HepG2 (cell line): ENCODE measurements at regions not wholly inside any gene's neighbourhood (a gene's known extent, or its start where the extent isn't known, plus 50 kb on each side); places are given as distances from the start of the nearest gene placed in this dataset.

Experiments
- CBX2 ChIP-seq, 2 experiments: fragments of 200-600 bp in 1 of 2; sonication (generic); formaldehyde crosslinking in 1 of 2; IDR thresholded peaks; 2 replicates each; pipeline versions ENCODE4 v1.7.0 to v1.8.1; 2018 to 2022; ENCODE audit warnings: low read depth in 2 of 2, low read length in 1 of 2, mild to moderate bottlenecking in 1 of 2, missing genetic modification reagents in 1 of 2
- GATA4 ChIP-seq: sonication (generic); IDR thresholded peaks from 2 replicates; pipeline ENCODE4 v1.6.1; 2016; ENCODE audit warnings: antibody characterized with exemption, low read depth, borderline replicate concordance
- IKZF5 ChIP-seq: IDR thresholded peaks from 2 replicates; pipeline ENCODE4 v1.6.1; 2018; ENCODE audit warnings: missing genetic modification reagents, mild to moderate bottlenecking, missing compliant biosample characterization
- JUNB ChIP-seq: sonication (generic); formaldehyde crosslinking; IDR thresholded peaks from 2 replicates; pipeline ENCODE4 v1.8.0; 2022; ENCODE audit warnings: missing genetic modification reagents, mild to moderate bottlenecking, borderline replicate concordance
- MTF2 ChIP-seq: sonication (generic); formaldehyde crosslinking; IDR thresholded peaks from 2 replicates; pipeline ENCODE4 v1.5.0; 2020; ENCODE audit warnings: missing genetic modification reagents, borderline replicate concordance
- NFATC3 ChIP-seq: sonication (generic); formaldehyde crosslinking; IDR thresholded peaks from 2 replicates; pipeline ENCODE4 v1.5.1; 2020; ENCODE audit warnings: mild to moderate bottlenecking, missing genetic modification reagents
- PAX8 ChIP-seq: sonication (generic); formaldehyde crosslinking; IDR thresholded peaks from 2 replicates; pipeline ENCODE4 v1.8.0; 2022; ENCODE audit warnings: mild to moderate bottlenecking, missing genetic modification reagents, borderline replicate concordance
- PCBP1 ChIP-seq: fragments of 200-400 bp; formaldehyde crosslinking; IDR thresholded peaks from 2 replicates; pipeline ENCODE4 v1.6.1; 2017; ENCODE audit warnings: mild to moderate bottlenecking, low read depth, low read length, borderline replicate concordance
- POLR2AphosphoS5 ChIP-seq: IDR thresholded peaks from 2 replicates; pipeline ENCODE4 v1.6.1; 2012; ENCODE audit warnings: low read depth, low read length
- RXRA ChIP-seq: sonication (generic); formaldehyde crosslinking; IDR thresholded peaks from 2 replicates; pipeline ENCODE4 v1.5.1; 2020; ENCODE audit warnings: missing genetic modification reagents
- SOX6 ChIP-seq, 2 experiments: fragments of 450-650 bp in 1 of 2; sonication (generic) in 1 of 2; formaldehyde crosslinking in 1 of 2; IDR thresholded peaks; 2 replicates each; pipeline versions ENCODE4 v1.4.0 to v1.6.1; 2017 to 2020; ENCODE audit warnings: antibody characterized with exemption in 1 of 2, mild to moderate bottlenecking in 1 of 2, missing genetic modification reagents in 1 of 2
- TBP ChIP-seq: sonication (generic); formaldehyde crosslinking; IDR thresholded peaks from 2 replicates; pipeline ENCODE4 v1.5.0; 2020; ENCODE audit warnings: missing genetic modification reagents
- TEAD2 ChIP-seq: sonication (generic); formaldehyde crosslinking; IDR thresholded peaks from 2 replicates; pipeline ENCODE4 v1.9.0; 2021; ENCODE audit warnings: missing genetic modification reagents
- ZBTB42 ChIP-seq: sonication (generic); formaldehyde crosslinking; IDR thresholded peaks from 2 replicates; pipeline ENCODE4 v1.5.0; 2020; ENCODE audit warnings: mild to moderate bottlenecking, missing genetic modification reagents
- ZFP62 ChIP-seq: sonication (generic); formaldehyde crosslinking; IDR thresholded peaks from 2 replicates; pipeline ENCODE4 v1.4.0; 2020; ENCODE audit warnings: missing genetic modification reagents
- ZFP90 ChIP-seq: sonication (generic); formaldehyde crosslinking; IDR thresholded peaks from 2 replicates; pipeline ENCODE4 v1.8.0; 2022; ENCODE audit warnings: missing genetic modification reagents, mild to moderate bottlenecking, inconsistent platforms, borderline replicate concordance
- ZNF292 ChIP-seq: sonication (generic); formaldehyde crosslinking; IDR thresholded peaks from 2 replicates; pipeline ENCODE4 v1.8.1; 2022; ENCODE audit warnings: mild to moderate bottlenecking, low read depth, missing genetic modification reagents, borderline replicate concordance
- ZNF343 ChIP-seq: sonication (generic); formaldehyde crosslinking; IDR thresholded peaks from 2 replicates; pipeline ENCODE4 v1.4.0; 2020; ENCODE audit warnings: mild to moderate bottlenecking, missing genetic modification reagents
- ZNF446 ChIP-seq: sonication (generic); formaldehyde crosslinking; IDR thresholded peaks from 2 replicates; pipeline ENCODE4 v1.5.0; 2020; ENCODE audit warnings: mild to moderate bottlenecking, missing genetic modification reagents
- ZNF557 ChIP-seq: sonication (generic); formaldehyde crosslinking; IDR thresholded peaks from 2 replicates; pipeline ENCODE4 v1.4.0; 2020; ENCODE audit warnings: missing genetic modification reagents
- ZNF792 ChIP-seq: IDR thresholded peaks from 2 replicates; pipeline ENCODE4 v1.6.1; 2016
- ZSCAN12 ChIP-seq: sonication (generic); formaldehyde crosslinking; IDR thresholded peaks from 2 replicates; pipeline ENCODE4 v1.9.0; 2021; ENCODE audit warnings: mild to moderate bottlenecking, missing genetic modification reagents
- TF ChIP-seq, protein P1 (sequence below): sonication (generic); formaldehyde crosslinking; IDR thresholded peaks from 2 replicates; pipeline ENCODE4 v1.4.0; 2020; ENCODE audit warnings: missing genetic modification reagents
- TF ChIP-seq, protein P2 (sequence below): sonication (generic); formaldehyde crosslinking; IDR thresholded peaks from 2 replicates; pipeline ENCODE4 v1.8.0; 2022; ENCODE audit warnings: mild to moderate bottlenecking, missing genetic modification reagents, borderline replicate concordance
- TF ChIP-seq, protein P3 (sequence below): sonication (generic); formaldehyde crosslinking; IDR thresholded peaks from 2 replicates; pipeline ENCODE4 v1.4.0; 2020; ENCODE audit warnings: low read depth, mild to moderate bottlenecking, missing genetic modification reagents

GRCh38 chr10:78550716-78551115 lies 517.1 kb downstream of the RPS24 start (continued):
- TF ChIP-seq SOX6 (IDR thresholded peaks at IDR 0.05) (no peak), SOX6 (CRISPR knock-in tag; IDR thresholded peaks at IDR 0.05) (peak; percentile 64), PCBP1 (no peak), IKZF5 (CRISPR knock-in tag) (peak; percentile 52; the same call in 1 of the 2 replicates), ZFP90 (CRISPR knock-in tag) (0 out of 2 replicates have a peak, but pooled peaks have one; percentile 63), MTF2 (CRISPR knock-in tag) (no peak), CBX2 (IDR thresholded peaks at IDR 0.05; ENCODE audit: low read depth, low read length) (no peak), CBX2 (CRISPR knock-in tag; IDR thresholded peaks at IDR 0.05; ENCODE audit: low read depth) (no peak), NFATC3 (CRISPR knock-in tag) (no peak), PAX8 (CRISPR knock-in tag) (no peak), ZNF292 (CRISPR knock-in tag) (peak; percentile 52; the same call in 1 of the 2 replicates), ZFP62 (CRISPR knock-in tag) (no peak), JUNB (CRISPR knock-in tag) (no peak; the same call in 1 of the 2 replicates), ZNF446 (CRISPR knock-in tag) (no peak), ZNF557 (peak; percentile 90; the same call in 1 of the 2 replicates), ZBTB42 (no peak), ZNF343 (CRISPR knock-in tag) (peak; percentile 79; the same call in 1 of the 2 replicates), ZSCAN12 (peak; percentile 70; the same call in 1 of the 2 replicates), GATA4 (no peak), POLR2AphosphoS5 (peak; percentile 54; the same call in 1 of the 2 replicates), TEAD2 (CRISPR knock-in tag) (no peak), TBP (no peak), ZNF792 (CRISPR knock-in tag) (peak; percentile 37; the same call in 1 of the 2 replicates), RXRA (CRISPR knock-in tag) (no peak; the same call in 1 of the 2 replicates)
- TF ChIP-seq, protein P1, sequence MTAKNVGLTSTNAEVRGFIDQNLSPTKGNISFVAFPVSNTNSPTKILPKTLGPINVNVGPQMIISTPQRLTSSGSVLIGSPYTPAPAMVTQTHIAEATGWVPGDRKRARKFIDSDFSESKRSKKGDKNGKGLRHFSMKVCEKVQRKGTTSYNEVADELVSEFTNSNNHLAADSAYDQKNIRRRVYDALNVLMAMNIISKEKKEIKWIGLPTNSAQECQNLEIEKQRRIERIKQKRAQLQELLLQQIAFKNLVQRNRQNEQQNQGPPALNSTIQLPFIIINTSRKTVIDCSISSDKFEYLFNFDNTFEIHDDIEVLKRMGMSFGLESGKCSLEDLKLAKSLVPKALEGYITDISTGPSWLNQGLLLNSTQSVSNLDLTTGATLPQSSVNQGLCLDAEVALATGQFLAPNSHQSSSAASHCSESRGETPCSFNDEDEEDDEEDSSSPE = peak; percentile 84
- TF ChIP-seq, protein P2, sequence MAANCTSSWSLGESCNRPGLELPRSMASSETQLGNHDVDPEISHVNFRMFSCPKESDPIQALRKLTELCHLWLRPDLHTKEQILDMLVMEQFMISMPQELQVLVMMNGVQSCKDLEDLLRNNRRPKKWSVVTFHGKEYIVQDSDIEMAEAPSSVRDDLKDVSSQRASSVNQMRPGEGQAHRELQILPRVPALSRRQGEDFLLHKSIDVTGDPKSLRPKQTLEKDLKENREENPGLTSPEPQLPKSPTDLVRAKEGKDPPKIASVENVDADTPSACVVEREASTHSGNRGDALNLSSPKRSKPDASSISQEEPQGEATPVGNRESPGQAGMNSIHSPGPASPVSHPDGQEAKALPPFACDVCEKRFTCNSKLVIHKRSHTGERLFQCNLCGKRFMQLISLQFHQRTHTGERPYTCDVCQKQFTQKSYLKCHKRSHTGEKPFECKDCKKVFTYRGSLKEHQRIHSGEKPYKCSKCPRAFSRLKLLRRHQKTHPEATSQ (CRISPR knock-in tag) = no peak
- TF ChIP-seq, protein P3, sequence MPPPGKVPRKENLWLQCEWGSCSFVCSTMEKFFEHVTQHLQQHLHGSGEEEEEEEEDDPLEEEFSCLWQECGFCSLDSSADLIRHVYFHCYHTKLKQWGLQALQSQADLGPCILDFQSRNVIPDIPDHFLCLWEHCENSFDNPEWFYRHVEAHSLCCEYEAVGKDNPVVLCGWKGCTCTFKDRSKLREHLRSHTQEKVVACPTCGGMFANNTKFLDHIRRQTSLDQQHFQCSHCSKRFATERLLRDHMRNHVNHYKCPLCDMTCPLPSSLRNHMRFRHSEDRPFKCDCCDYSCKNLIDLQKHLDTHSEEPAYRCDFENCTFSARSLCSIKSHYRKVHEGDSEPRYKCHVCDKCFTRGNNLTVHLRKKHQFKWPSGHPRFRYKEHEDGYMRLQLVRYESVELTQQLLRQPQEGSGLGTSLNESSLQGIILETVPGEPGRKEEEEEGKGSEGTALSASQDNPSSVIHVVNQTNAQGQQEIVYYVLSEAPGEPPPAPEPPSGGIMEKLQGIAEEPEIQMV (CRISPR knock-in tag) = no peak; the same call in 1 of the 2 replicates
